ENCODE measurements at regions not wholly inside any gene's neighbourhood (a gene's known extent, or its start where the extent isn't known, plus 50 kb on each side); places are given as distances from the start of the nearest gene placed in this dataset.

DNA sequence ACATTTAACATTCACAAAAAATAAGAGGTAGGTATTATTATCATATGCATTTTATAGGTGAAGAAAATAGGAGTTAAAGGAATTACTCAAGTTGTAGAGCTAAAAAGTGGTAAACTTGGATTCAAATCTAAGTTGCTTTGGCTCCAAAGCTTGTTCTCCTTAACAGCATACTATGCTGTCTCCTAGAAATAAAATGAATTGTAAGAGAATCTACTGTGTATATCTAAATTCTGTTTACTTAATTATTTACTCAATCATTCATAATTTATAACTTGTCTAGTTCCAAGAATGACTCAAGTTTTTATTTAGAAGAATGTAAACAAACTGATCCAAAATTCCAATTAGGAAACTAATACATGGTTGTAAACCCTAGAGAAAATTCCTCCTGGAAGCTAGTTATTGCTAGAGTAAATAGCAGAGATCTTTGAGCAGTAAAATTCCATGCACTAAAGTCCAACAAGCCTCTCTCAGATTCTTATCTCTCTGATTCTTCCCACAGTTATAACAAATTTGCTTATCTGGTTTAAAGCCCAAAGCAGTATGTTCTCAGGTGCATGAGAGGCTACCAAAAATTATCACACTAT is 132.5 kb upstream of the DPT start:
- DNase-seq = no peak
- in situ Hi-C loops (cut with HindIII; ENCODE audit: low pct_ligation_motif_present, low sequenced_read_pairs) = no loop called here

DNA sequence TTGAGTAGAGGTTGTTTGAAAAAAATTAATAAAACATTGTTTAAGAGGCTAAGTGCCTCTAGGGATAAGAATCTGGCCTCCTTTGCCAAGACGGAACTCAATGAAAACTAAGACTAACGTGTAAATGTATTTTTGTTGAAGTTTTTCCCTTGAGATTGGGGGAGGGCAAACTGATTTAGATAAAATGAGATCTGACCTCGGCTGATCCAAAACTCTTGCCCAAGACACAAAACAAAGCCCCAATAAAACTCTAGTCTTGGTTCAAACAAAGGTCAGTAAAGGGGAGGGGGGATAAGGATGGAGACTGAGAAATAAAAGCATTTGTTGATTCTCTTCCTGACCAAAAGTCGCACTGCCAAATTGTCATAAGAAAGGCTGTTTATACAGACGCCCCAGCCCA is 134.8 kb upstream of the DPT start:
- no peak overlapping the region for H3K27ac ChIP-seq
- no peak overlapping the region for H3K4me3 ChIP-seq (ENCODE audit: low read depth, low read length)
- in situ Hi-C loops (cut with HindIII; ENCODE audit: low pct_ligation_motif_present, low sequenced_read_pairs) = no loop called here
- H3K36me3 ChIP-seq (replicated peaks) = no peaks in the 10 kb centered on the region
- H3K27me3 ChIP-seq (replicated peaks) = no peaks in the 10 kb centered on the region
- DNase-seq = no peak
- TF ChIP-seq, protein P1, sequence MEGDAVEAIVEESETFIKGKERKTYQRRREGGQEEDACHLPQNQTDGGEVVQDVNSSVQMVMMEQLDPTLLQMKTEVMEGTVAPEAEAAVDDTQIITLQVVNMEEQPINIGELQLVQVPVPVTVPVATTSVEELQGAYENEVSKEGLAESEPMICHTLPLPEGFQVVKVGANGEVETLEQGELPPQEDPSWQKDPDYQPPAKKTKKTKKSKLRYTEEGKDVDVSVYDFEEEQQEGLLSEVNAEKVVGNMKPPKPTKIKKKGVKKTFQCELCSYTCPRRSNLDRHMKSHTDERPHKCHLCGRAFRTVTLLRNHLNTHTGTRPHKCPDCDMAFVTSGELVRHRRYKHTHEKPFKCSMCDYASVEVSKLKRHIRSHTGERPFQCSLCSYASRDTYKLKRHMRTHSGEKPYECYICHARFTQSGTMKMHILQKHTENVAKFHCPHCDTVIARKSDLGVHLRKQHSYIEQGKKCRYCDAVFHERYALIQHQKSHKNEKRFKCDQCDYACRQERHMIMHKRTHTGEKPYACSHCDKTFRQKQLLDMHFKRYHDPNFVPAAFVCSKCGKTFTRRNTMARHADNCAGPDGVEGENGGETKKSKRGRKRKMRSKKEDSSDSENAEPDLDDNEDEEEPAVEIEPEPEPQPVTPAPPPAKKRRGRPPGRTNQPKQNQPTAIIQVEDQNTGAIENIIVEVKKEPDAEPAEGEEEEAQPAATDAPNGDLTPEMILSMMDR (IDR thresholded peaks at IDR 0.05; ENCODE audit: low read depth, low read length, missing control alignments) = no peak

More for the DNA sequence above, 132.5 kb upstream of the DPT start:
- Histone ChIP-seq H3K36me3 (replicated peaks) (no peaks in the 10 kb centered on the region), H3K27me3 (replicated peaks) (no peaks in the 10 kb centered on the region), H3K4me3 (ENCODE audit: low read depth, low read length) (no peak overlapping the region), H3K27ac (no peak overlapping the region)
- TF ChIP-seq, protein P1 (IDR thresholded peaks at IDR 0.05; ENCODE audit: low read depth, low read length, missing control alignments) = no peak

DNA sequence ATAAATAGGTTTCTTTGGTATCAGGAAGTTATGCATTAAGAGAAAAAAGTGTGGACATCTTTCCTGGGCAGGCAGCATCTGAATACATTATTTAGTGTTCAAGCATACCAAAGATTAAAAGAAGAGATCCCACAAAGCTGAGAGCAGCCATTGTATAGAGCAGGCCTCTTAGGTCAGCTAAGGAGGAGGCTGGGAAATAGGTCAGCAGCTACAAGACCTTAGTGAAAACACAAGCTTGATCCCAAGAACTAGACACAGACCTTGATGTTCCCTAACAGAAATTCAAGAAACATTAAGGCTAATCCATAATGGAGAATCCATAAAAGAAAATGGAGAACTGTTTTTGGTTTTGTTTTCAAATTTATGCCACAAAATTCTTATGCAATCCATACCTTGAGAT is 135.3 kb upstream of the DPT start:
- Histone ChIP-seq H3K36me3 (replicated peaks) (no peaks in the 10 kb centered on the region), H3K4me3 (ENCODE audit: low read depth, low read length) (no peak overlapping the region), H3K27me3 (replicated peaks) (no peaks in the 10 kb centered on the region), H3K27ac (no peak overlapping the region)
- TF ChIP-seq, protein P1 (IDR thresholded peaks at IDR 0.05; ENCODE audit: low read depth, low read length, missing control alignments) = no peak
- in situ Hi-C loops (cut with HindIII; ENCODE audit: low pct_ligation_motif_present, low sequenced_read_pairs) = no loop called here
- DNase-seq = no peak

DNA sequence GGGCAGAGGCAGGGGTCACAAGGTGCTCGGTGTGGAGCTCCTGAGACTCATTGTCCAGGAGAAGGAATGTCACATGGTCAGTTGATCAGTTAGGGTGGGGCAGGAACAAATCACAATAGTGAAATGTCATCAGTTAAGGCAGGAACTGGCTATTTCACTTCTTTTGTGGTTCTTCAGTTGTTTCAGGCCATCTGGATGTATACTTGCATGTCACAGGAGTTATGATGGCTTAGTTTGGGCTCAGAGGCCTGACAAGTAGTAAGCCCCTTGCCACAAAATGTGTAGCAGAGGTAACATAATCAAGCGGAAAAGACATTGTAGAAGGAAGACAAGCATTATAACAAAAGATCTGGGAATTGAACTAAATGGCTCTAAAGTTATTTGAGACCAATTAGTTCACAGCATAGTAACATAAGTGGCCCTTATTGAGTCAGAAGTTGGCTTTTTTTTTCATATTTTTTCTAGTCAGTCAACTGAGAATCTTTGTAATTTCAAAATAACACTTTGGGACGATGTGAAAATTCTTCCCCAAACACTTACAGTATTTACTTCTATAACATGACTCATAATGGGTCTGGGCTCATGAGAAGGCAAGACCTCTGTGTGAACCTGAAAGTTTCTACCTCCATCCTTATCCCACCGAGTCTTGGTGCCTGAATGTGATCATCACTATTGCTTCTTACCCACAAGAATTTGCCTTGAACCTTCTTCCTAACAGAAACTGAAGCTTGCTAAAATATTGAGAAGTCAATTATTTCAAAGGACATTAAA is 137.0 kb upstream of the DPT start:
- DNase-seq = no peak
- H3K4me3 ChIP-seq (ENCODE audit: low read depth, low read length) = no peak overlapping the region
- TF ChIP-seq, protein P1 (IDR thresholded peaks at IDR 0.05; ENCODE audit: low read depth, low read length, missing control alignments) = no peak
- no peaks in the 10 kb centered on the region for H3K36me3 ChIP-seq (replicated peaks)
- in situ Hi-C loops (cut with HindIII; ENCODE audit: low pct_ligation_motif_present, low sequenced_read_pairs) = no loop called here
- H3K27me3 ChIP-seq (replicated peaks) = no peaks in the 10 kb centered on the region
- H3K27ac ChIP-seq = no peak overlapping the region

DNA sequence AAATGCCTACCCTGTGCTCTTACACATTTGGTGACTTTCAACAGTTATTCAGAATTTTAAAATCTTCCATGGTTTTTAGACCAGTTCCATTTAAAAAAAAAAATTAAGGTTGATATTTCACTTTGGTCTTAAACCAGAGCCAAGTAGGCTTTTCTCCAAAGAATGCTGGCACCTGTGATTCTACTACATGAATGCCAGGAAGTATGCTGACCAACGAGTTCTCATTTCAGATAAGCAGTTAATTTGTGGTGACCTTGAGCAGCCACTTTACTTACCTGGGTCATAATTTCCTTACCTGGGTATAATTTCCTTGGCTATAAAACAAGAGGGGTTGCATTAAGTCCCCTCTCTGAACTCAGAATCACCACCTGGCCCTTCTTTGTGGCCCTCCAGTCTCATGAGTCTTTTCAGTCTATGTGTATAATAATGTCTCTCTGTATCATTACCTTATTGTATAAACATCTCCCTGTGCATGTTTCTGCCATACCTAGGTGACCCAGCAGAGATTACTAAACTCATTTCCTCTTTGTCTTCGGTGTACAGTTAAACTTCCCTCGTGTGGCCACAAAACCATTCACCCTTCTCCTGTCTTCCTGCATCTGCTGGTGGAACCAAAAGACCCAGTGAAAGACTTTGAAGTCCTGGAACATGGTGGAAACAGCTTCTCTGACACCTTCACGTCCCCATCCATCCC is 139.1 kb upstream of the DPT start:
- no peak overlapping the region for H3K27ac ChIP-seq
- H3K36me3 ChIP-seq (replicated peaks) = no peaks in the 10 kb centered on the region
- in situ Hi-C loops (cut with HindIII; ENCODE audit: low pct_ligation_motif_present, low sequenced_read_pairs) = no loop called here
- H3K27me3 ChIP-seq (replicated peaks) = no peaks in the 10 kb centered on the region
- TF ChIP-seq, protein P1 (IDR thresholded peaks at IDR 0.05; ENCODE audit: low read depth, low read length, missing control alignments) = no peak
- no peak for DNase-seq
- no peak overlapping the region for H3K4me3 ChIP-seq (ENCODE audit: low read depth, low read length)

Data from brain microvascular endothelial cell (primary cell).